Dedifferentiated amniotic fluid mesenchymal stem cell (primary cell): ENCODE measurements at regions not wholly inside any gene's neighbourhood (a gene's known extent, or its start where the extent isn't known, plus 50 kb on each side); places are given as distances from the start of the nearest gene placed in this dataset.
"Not testable (repeated sequence)": the region's sequence is repeated elsewhere in the genome, so short reads cannot be mapped to it uniquely, and the experiment has no call there.

ENCODE experiments used
- DNase-seq: peaks from one replicate; pipeline ENCODE4 v3.0.0-alpha.2; 2016; ENCODE audit errors: extremely low spot score

- DNase-seq = no peak
Measured at GRCh38 chr3:163468531-163469335, 1609.6 kb downstream of the SI start.

- no peak for DNase-seq
Measured at GRCh38 chr3:163462446-163462845, 1615.8 kb downstream of the SI start.

- no peak for DNase-seq
Measured at GRCh38 chr3:163450698-163451097, 1627.6 kb downstream of the SI start.

- DNase-seq = no peak
Measured at GRCh38 chr3:163438760-163439159, 1639.5 kb downstream of the SI start.

GRCh38 chr3:163422671-163423070 is 1655.6 kb downstream of the SI start:
- DNase-seq = no peak

- no peak for DNase-seq
Measured at GRCh38 chr3:163391407-163392181, 1686.7 kb downstream of the SI start.

GRCh38 chr3:163384383-163384782 is 1693.9 kb downstream of the SI start:
- DNase-seq = no peak

- DNase-seq = no peak
Measured at GRCh38 chr3:163382183-163382582, 1696.1 kb downstream of the SI start.

GRCh38 chr3:163368168-163368567 is 1710.1 kb downstream of the SI start:
- no peak for DNase-seq

- no peak for DNase-seq
Measured at GRCh38 chr3:163364717-163365116, 1713.6 kb downstream of the SI start.

GRCh38 chr3:163362151-163362550 is 1716.1 kb downstream of the SI start:
- DNase-seq = no peak

- not testable (repeated sequence) for DNase-seq
Measured at GRCh38 chr3:163361357-163361878, 1716.9 kb downstream of the SI start.

- DNase-seq = no peak
Measured at GRCh38 chr3:163347944-163348343, 1730.4 kb downstream of the SI start.

- DNase-seq = no peak
Measured at GRCh38 chr3:163335429-163335828, 1742.9 kb downstream of the SI start.

GRCh38 chr3:163328680-163329079 is 1749.6 kb downstream of the SI start:
- DNase-seq = no peak

GRCh38 chr3:163327086-163327485 is 1751.2 kb downstream of the SI start:
- DNase-seq = no peak

GRCh38 chr3:163315786-163316185 is 1762.5 kb downstream of the SI start:
- DNase-seq = no peak

- no peak for DNase-seq
Measured at GRCh38 chr3:163306405-163306804, 1771.9 kb downstream of the SI start.

- DNase-seq = no peak
Measured at GRCh38 chr3:163273694-163274093, 1777.1 kb downstream of the OTOL1 start.

- no peak for DNase-seq
Measured at GRCh38 chr3:163266731-163267130, 1770.1 kb downstream of the OTOL1 start.

GRCh38 chr3:163261618-163262017 is 1765.0 kb downstream of the OTOL1 start:
- no peak for DNase-seq

- DNase-seq = no peak
Measured at GRCh38 chr3:163261056-163261455, 1764.4 kb downstream of the OTOL1 start.

GRCh38 chr3:163218336-163218735 is 1721.7 kb downstream of the OTOL1 start:
- DNase-seq = no peak
